ENCODE measurements at regions not wholly inside any gene's neighbourhood (a gene's known extent, or its start where the extent isn't known, plus 50 kb on each side); places are given as distances from the start of the nearest gene placed in this dataset.

- TF ChIP-seq POLR2A (IDR thresholded peaks at IDR 0.05; ENCODE audit: low read depth, low read length): no peak
- TF ChIP-seq EZH2 (IDR thresholded peaks at IDR 0.05; ENCODE audit: borderline replicate concordance, low read depth, low read length, severe bottlenecking): no peak
- no peak for TF ChIP-seq MAX (IDR thresholded peaks at IDR 0.05; ENCODE audit: insufficient read depth, insufficient read length)
- no peak for TF ChIP-seq CTCF (IDR thresholded peaks at IDR 0.05; ENCODE audit: extremely low read depth in 1 of 2, insufficient read depth in 1 of 2, low read depth in 1 of 2, low read length in 2 of 2)
- no peak for TF ChIP-seq POLR2AphosphoS5 (IDR thresholded peaks at IDR 0.05; ENCODE audit: insufficient read depth, low read depth, low read length)
- no peak for TF ChIP-seq JUN (IDR thresholded peaks at IDR 0.05; ENCODE audit: borderline replicate concordance, insufficient read depth, insufficient read length, low read depth)
- no peak for TF ChIP-seq MYC (IDR thresholded peaks at IDR 0.05; ENCODE audit: low read depth, low read length)
- TF ChIP-seq FOS (IDR thresholded peaks at IDR 0.05; ENCODE audit: borderline replicate concordance, insufficient read depth, low read length): no peak
These were observed 491.0 kb upstream of the KIRREL3 start for GRCh38 chr11:127491589-127491988.

All from endothelial cell of umbilical vein (primary cell).